GM12873 (cell line): ENCODE measurements at regions not wholly inside any gene's neighbourhood (a gene's known extent, or its start where the extent isn't known, plus 50 kb on each side); places are given as distances from the start of the nearest gene placed in this dataset.

ENCODE experiments used
- CTCF ChIP-seq: IDR thresholded peaks from 2 replicates; pipeline ENCODE4 v1.5.1; 2012; ENCODE audit warnings: low read depth, mild to moderate bottlenecking, moderate library complexity, low read length, control low read depth; ENCODE audit not compliant: insufficient read depth; ENCODE audit errors: missing control alignments

DNA sequence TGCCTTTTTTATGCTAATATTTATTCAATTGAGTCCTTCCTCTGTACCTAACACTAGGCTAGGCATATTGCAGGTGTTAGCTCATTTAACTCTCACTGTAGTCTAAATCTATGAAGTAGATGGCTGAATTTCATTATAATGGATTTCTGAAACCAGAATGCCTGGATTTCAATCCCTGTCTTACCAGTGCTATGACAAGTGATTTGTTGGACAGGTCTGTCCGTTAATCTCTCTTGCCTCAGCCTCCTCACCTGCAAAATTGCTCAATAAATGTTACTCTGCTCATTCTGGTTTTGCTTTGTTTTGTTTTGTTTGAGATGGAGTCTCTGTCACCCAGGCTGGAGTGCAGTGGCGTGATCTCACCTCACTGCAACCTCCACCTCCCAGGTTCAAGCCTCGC lies 146.1 kb upstream of the ADGRL2 start:
- TF ChIP-seq CTCF = no peak

DNA sequence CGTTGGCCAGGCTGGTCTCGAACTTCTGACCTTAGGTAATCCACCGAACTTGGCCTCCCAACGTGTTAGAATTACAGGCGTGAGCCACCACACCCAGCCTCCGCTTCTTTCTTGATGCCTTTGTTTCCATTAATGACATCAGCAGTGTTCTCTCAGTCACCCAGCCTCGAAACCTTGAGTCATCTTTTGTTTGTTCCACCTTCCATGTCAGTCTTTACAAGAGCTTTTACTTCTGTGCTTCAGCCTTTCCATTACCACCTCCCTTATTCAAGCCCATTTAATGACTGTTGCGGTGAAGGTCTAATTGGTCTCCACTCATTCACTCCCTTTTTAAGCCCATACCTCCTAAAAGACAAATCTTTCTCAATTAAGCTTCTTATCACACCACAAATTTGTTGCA lies 146.6 kb upstream of the ADGRL2 start:
- TF ChIP-seq CTCF = no peak

- no peak for TF ChIP-seq CTCF
Observed at GRCh38 chr1:81650776-81651175, 150.0 kb upstream of the ADGRL2 start.

DNA sequence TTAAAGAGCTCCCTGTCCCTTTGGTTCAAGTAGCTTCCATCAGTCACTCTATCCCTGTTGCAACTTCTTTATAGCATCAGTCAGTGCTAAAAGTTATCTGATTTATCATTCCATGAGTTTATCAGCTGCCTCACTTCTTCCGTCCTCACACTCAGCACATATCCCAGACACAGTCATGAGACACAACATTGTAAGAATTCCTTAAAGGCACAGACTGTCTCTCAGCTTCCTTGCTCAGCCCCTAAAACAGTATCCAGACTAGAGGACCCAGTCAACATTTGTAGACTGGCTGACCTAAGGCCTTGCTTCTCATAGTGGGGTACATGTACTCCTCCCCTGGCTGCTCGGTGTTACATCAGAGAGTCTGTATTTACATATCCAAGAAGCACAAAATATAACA lies 164.9 kb upstream of the ADGRL2 start:
- TF ChIP-seq CTCF = no peak

GRCh38 chr1:81634294-81634693 lies 166.4 kb upstream of the ADGRL2 start:
- TF ChIP-seq CTCF = no peak

- TF ChIP-seq CTCF = no peak
Observed at GRCh38 chr1:81619156-81619555, 181.6 kb upstream of the ADGRL2 start.

GRCh38 chr1:81618376-81618775 lies 182.4 kb upstream of the ADGRL2 start:
- TF ChIP-seq CTCF = no peak

- TF ChIP-seq CTCF = no peak
Observed at GRCh38 chr1:81617308-81617967, 183.3 kb upstream of the ADGRL2 start.
